22Rv1 (cell line): ENCODE measurements at regions not wholly inside any gene's neighbourhood (a gene's known extent, or its start where the extent isn't known, plus 50 kb on each side); places are given as distances from the start of the nearest gene placed in this dataset.

Source experiments
- CTCF ChIP-seq: fragments of 450-650 bp; IDR thresholded peaks from 2 replicates; pipeline ENCODE4 v1.5.1; 2017; ENCODE audit warnings: mild to moderate bottlenecking
- ZFX ChIP-seq: fragments of 450-650 bp; IDR thresholded peaks from 2 replicates; pipeline ENCODE4 v1.6.1; 2017; ENCODE audit warnings: antibody characterized with exemption, borderline replicate concordance

DNA sequence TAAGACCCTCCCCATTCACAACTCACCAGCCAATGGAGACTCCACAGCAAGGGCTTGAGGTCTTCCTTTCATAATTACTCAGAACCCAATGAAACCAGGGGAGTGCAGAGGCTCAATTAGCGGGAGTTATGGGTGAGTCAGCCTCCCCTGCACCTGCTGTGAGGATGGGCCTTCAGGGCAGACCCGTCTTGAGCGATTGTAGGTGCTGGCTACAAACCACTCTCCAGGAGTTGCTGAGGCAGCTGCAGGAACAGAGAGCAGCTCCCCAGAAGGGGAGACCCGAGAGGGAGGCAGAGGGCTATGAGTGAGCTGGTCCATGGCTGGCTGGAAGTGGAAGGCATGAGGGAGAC is 58.5 kb upstream of the SORCS3 start:
- TF ChIP-seq CTCF (no peak), ZFX (no peak)
